NCI-H1930 (cell line): ENCODE measurements at regions not wholly inside any gene's neighbourhood (a gene's known extent, or its start where the extent isn't known, plus 50 kb on each side); places are given as distances from the start of the nearest gene placed in this dataset.
"Not testable (repeated sequence)": the region's sequence is repeated elsewhere in the genome, so short reads cannot be mapped to it uniquely, and the experiment has no call there.

Experiments
- DNase-seq, 2 experiments: peaks; one replicate each; lab custom pipeline; 2025; lab: John Stamatoyannopoulos, UW

DNA sequence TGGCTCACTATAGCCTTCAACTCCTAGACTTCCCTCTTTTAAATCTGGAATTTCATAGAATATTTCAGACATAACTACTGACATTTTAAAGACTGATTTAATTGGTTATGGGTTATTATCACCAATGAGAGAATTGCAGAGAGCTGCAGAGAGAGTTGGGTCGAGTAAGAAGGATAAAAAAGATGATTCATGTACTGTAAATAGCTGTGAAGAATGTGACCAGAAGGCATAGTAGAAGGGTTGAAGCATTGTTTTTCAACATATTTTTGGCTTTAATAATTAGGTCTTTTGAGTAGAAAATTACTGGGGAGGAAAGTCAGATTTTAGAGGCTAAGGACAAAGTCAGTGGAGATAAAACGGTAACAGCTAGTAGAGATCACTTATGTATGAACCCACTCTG, 503.2 kb upstream of the SLC8A1 start:
- DNase-seq: no peak

DNA sequence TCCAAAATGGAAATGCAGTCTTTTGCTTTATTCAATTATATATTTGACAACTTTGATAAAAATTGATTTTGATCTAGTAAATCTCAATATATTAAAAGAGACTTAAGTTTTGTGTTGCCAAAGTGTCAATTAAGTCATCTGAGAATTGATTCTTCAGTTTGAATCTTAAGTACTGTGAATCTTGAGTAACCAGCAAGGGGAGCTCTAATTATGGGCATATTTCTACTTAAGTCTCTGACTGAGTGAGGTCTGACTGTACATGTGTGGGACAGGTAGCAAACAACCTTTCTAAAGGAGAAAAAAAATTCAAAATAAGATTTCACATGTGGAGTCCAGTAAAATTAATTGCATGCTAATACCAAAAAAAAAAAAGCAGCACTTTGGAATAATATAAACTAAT, 503.7 kb upstream of the SLC8A1 start:
- DNase-seq: no peak

DNA sequence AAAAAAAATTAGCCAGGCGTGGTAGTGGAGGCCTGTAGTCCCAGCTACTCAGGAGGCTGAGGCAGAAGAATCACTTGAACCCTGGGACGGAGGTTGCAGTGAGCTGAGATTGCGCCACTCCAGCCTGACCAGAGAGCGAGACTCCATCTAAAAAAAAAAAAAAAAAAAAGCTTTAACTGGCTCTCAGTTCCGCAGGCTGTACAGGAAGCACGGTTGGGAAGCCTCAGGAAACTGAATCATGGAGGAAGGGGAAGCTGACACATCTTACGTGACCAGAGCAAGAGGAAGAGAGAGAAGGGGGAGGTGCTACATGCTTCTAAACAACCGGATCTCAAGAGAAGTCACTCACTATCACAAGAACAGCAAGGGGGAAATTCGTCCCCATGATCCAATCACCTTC, 505.6 kb upstream of the SLC8A1 start:
- DNase-seq: no peak

DNA sequence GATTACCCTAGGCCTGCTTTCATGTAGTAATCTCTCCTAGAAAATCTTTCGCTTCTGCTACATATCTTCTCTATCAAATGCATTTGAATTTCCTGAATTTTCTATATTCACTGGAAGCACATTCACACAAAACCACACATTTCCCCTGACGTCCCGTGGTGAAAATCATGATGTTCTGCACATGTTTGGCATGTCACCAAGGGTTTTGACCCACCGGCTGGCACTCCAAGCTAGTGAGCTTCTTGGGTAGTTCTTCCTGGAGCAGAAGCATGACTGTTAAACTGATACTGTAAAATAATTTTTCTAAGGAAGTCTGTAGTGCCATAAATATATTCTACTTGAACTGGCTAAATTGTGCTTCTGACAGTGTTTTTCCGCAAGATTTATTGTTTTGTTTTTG, 510.1 kb upstream of the SLC8A1 start:
- DNase-seq: no peak

DNA sequence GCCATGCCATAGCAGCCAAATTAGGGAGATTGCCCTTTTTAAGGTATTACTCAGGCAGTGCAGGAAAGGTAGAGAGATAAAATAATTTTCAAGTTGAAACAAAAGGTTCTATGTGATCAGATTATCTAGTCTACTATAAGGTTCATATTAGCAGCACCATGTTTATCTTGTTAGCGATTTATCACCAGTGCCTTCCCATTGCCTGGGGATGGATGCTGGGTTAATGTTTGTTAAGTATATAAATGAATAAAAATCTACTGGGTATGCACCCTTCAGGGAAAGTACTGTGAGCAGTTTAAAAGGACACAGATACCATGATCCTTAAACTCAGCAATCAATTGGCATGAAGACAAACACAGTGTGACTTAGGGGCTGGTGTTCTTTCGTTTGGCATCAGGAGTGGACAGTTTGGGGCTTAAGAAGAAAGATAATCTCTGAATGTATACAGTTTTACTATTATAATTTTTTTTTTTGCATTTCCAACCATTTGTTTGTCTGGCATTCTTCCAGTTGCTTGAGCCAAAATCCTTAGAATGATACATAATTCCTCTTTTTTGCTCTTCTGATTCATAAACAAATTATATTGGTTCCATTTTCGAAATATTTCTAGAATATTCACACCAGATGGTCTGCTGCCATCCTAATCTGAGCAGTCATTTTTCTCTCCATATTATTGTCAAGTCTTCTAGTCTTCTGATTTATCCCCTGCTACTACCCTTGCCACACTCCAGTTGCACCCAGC, 512.8 kb upstream of the SLC8A1 start:
- no peak for DNase-seq

DNA sequence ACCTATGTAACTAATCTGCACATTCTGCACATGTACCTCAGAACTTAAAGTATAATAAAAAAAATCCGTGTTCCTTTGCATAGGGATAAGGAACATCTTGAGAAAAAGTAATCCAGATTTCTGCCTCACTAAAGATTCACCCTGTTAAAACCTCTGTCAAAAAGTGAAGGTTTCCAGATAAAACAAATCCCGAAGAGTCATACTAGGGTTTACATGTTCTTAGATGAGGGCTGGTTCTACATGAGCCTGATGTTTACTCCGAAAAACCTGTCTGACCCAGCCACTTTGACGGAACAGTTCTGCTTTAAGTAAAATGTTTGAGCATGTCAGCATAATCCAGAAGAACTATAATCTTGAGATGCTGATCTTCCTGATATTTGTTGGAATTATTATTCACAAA, 515.6 kb upstream of the SLC8A1 start:
- DNase-seq: no peak

DNA sequence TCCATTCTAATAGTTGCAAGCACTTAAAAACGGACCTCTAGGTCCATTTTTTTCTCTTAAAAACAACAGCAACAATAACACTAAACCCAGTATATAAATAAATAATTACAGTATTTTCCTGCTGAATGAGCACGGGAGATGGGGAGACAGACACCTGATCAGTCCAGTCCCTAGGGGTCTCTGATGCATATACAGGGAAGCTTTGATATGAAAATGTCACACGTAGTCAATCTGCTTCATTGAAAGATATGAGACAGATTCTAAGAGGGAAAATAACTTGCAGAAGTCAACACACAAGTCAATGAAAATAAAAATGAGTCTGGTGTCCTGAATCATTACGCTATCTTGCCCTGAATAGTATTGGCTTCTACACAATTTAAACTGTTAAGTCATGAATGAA, 523.3 kb upstream of the SLC8A1 start:
- no peak for DNase-seq

DNA sequence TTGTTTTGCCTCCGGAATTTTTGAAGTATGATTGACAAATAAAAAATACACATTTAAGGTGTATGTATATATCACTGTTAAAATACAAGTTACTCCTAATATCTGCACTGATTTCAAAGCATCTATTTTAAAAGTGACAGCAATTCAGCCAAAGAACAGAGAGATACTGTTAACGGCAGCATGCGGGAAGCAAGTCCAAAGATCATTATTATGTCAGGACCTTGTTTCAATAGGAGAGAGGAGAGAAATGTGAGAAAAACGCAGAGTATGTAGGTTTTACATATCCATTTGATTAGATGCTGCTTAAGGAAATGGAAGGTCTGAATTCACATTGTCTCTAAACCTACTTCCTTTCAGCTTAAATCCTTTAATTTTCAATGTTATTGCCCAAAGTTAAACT, 545.5 kb upstream of the SLC8A1 start:
- DNase-seq: no peak

DNA sequence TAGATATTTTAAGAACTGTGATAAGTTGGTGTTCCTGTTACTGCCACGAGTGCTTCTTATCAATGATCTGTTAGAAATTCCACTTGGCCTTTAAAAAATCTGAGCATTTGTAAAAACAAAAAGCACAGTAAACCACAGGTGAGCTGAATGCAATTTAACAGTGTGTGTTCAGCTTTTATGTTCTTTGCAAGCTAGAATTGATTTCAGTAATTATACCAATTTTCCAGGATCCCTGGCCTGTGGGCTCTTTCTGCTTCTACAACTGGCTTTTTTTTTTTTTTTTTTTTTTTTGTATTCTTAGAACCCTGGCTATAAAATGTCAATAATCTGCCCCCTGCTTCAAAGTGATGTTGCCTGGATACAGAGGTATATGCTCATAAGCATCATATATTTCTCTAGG, 548.5 kb upstream of the SLC8A1 start:
- peak; percentile 85 to 87 for DNase-seq

DNA sequence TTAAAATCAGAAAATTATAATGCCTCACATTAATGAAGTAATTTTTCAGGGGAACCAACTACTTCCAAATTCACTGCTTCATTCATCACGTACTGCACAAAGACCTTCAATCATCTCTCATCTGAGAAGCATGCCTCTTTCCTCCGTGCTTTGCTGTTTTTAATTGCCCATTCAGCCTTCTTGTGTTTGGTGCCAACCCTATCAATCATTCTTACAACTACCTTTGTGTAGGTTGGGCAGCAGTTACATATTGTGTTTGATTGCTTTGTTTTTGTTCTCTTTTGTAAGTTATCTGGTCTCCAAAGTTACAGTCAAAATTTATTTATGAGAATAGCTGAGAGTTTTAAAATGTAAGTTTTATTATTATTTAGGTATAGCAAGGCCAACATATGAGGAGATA, 549.0 kb upstream of the SLC8A1 start:
- DNase-seq: peak; percentile 89 to 90

DNA sequence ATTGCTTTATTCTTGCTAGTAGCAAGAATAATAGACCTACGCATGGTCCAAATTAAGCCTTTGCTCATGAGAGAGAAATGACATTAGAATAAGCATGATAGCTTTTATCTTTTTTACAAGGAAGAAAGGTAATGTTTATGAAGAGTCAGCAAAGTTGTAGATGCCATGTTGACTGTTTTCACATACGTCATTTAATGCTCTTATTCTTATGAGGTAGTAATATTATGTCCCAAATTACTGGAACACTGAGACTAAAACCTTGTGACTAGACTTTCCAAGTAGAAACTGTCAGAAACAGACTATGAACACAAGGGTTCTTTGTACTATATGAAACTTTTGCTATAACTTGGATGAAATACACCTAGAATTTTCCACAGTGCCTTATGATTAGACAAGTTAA, 552.8 kb upstream of the SLC8A1 start:
- no peak for DNase-seq

DNA sequence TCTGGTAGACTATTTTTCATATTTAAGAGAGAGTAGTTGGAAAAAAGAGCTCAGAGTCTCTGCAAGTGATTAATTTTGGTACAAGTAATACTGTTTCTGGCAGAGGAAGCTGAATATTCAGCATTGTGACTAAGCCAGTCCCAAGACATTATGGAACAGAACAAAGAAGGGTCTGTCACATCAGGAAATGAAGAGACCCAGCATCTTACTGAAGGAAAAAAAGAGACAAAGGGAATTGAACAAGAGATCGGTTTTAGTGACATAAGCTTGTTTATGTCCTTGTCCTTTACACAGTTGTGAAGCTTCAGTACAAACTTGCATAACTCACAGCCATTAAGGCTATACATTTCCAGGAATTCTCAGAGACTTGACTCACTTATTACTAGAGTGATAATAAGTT, 568.5 kb upstream of the SLC8A1 start:
- no peak for DNase-seq

DNA sequence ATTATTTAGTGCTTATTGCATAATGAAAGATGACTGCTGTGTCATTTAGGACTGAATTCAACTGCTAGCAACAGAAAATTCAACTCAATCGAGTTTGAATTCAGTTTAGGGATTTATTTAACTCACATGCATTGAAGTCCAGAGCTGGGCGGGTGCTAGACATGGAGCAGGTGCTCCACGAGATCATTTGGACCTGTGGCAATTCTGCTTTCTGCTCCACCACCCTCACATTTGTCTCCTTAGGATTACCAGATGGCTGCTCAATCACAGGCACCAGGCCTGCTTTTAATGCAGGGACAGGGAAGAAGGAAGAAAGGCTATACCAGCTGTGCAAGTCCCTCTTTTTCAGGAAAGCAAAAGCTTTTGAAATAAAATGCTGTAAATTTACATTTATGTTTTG, 572.9 kb upstream of the SLC8A1 start:
- no peak for DNase-seq

DNA sequence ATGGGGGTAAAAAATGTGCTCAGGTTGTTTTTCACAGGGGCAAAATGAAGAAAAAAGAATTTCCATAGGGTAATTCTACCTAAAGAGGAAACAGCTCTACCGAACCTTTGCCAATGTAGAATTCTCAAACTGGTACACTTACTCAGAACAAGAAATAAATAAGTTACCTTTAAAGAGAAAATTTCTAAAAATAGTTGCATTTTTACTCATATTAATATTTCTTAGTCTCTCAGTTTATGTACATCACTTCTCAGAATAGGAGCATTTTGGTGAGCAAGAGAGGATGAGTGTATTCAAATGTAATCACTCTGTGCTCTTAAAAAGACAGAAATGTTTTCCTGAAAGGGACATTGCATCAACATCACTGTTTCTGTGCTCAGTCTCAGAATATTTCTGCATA, 574.7 kb upstream of the SLC8A1 start:
- no peak for DNase-seq

DNA sequence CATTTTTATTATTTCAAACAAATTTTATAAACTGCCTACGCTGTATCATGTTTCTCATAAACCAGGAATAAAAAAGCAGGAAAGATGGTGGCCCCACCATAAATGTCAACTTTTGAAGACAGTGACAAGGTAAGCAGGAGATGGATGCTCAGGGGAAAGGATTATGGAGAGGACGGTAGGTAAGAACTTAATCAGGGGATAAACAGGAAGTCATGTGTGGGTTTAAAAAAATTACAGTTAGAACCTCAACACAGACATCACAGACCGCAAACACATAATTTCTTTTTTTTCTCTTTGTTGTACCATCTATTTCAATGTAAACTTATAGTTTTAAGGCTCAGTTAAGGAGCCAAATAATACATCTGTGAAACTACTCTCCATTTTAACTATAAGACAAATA, 575.2 kb upstream of the SLC8A1 start:
- DNase-seq: no peak

DNA sequence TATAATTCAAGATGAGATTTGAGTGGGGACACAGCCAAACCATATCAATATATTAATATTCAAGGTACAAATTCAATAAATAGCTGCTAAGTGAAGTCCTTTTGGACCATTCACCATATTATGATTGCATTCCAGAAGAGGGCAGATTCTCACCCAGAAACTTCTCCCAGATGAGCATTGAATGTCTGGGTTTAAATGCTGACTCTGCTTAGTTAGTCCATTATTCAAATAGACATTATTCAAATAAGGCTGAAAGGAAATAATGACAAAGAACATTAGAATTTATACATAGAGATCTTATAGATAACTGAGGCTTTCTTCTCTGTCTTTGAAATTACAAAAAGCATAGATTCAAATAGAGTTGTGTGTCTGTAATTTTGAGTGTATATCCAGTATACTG, 579.4 kb upstream of the SLC8A1 start:
- no peak for DNase-seq

DNA sequence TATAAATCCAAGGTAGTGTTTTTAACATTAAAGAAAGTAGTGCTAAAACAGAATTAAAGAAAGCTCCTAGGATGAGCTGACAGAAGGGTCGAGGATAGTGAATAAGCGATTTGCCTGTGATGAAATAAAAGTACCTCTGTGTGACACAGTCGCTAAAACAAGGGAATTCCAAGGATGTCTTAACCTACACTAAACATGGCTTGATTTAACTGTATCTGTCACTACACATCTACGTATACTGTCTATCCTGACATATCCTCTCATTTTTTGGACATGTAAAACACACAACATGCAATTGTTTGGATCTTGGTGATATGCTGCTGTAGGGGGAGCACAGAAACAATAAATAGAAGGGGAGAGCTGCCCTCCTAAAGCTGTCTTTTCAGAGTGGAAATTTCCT, 580.8 kb upstream of the SLC8A1 start:
- no peak for DNase-seq

DNA sequence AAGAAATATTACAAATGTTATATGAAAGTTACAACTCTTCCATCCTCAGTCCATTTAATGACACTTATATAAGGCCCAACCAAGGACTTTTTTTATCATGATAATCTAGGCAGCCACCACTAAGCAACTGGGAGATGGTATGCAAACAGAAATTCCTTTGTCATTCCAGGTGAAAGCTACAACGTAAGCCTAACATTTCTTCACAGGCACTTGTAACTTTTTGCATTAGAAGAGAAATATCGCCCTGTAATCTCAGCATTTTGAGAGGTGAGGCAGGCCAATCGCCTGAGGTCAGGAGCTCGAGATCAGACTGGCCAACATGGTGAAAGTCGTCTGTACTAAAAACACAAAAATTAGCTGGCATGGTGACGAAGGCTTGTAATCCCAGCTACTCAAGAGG, 581.2 kb upstream of the SLC8A1 start:
- DNase-seq: no peak

DNA sequence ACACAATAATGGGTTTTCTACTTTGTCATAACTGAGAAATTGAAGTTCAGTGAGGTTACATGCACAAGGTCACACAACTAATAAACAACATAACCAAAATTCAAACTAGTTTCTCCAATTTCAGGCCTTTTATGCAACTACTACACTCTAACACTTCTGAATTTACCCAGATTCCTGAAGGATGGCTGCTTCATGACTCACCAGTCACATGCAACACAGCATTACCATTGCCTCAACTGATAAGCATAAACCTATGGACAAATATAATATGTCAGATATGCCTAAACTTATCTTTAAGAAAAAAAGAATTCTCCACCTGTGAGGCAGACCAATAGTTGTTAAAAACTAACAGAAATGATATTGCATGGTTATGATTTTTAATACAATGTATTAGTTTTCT, 586.5 kb upstream of the SLC8A1 start:
- DNase-seq: no peak

DNA sequence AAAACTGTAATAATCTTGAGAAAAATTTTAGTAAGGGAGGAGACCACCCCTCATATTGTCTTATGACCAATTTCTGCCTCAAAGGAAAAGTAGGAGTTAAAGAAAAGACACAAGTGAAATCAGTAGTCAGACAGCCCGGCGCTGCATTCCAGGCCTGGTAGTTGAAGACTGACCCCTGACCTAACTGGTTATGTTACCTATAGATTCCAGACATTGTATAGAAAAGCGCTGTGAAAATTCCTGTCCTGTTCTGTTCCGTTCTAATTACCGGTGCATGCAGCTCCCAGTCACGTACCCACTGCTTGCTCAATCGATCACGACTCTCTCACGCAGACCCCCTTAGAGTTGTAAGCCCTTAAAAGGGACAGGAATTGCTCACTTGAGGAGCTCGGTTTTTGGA, 587.9 kb upstream of the SLC8A1 start:
- not testable (repeated sequence) for DNase-seq

DNA sequence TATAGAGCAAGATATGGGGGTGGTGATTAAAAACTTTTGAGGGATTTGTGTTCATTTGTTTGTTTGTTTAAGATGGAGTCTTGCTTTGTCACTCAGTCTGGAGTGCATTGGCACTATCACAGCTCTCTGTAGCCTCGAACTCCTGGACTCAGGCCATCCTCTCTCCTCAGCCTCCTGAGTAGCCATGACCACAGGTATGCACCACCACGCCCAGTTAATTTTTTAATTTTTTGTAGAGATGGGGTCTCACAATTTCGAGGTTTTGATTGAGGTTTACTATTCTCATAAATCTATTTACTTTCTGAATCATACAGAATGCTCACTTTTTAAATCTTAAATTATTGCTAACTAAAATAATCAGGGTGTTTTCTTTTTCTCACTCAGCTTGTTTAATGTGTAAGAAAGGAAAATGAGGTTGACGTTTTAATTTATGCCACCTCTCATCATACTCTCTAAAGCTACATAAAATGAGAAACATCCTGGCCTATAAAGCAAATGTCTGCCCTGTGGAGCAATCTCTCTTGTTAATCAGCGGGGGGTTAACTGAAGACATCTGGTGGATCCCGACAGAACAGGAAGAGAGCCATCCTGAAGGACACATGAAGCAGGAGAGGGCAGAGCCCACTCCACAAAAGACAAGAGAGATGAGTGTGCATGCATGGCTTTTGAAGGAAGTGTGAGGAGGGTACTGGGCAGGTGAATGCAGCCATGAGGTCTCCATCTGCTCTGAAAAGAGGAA, 589.1 kb upstream of the SLC8A1 start:
- no peak for DNase-seq

DNA sequence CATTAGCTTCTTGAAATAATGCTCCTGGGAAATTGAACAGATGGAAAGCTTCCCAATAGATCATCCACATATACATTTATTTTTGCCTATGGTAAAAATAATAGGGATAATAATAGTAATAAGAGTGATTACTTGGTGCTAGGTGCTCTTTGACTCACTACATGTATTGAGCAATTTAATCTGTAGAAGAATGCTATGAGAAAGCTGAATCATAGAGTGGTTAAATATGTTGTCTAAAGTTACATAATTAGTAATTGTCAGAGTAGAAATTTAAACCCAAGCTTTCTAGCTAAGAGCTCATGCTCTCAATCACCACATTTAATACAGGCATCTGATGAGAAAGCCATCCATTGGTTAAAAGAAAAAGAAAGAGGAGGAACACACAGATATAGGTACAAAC, 590.5 kb upstream of the SLC8A1 start:
- no peak for DNase-seq

DNA sequence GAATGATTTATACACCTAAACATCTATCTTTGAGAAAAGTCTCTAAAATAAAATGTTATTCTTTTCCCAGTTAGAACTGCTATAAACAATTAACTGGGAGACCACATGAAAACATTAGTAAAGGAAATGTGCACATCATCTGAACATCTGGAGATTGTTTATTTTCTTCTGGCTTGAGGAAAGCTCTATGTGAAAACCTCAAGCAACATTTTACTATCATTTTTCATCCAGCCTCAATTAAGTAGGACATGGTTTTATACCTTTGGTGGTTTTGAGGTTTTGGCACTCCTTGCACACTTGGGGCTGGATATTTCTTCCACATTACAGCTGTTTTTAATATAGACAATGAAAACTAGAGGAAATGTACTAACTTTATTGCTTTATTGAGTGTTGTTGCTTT, 609.5 kb upstream of the SLC8A1 start:
- DNase-seq: no peak

DNA sequence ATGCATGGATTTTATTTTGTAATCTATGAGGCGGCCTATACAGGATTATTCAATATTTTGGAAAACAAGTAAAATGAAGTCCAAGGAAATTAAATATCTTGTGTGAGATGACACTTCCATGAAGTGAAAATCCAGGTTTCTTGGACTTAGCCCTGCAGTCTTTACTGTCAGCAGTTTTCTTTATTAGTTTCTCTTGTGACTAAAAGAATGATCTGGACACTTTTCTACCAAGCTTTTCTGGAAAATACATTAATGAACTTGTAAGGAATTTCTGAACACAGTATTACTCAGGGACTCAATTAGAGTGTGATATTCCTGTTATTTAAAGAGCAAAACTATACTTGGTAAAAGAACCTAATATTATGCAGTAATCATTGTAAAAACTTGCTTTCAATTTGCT, 610.4 kb upstream of the SLC8A1 start:
- DNase-seq: no peak
